Anterior cingulate cortex (tissue), 58 donors: ENCODE measurements at regions not wholly inside any gene's neighbourhood (a gene's known extent, or its start where the extent isn't known, plus 50 kb on each side); places are given as distances from the start of the nearest gene placed in this dataset.

Source experiments
- DNase-seq, 58 donors: peaks; one replicate each; lab custom pipeline; 2025; lab: John Stamatoyannopoulos, UW

DNA sequence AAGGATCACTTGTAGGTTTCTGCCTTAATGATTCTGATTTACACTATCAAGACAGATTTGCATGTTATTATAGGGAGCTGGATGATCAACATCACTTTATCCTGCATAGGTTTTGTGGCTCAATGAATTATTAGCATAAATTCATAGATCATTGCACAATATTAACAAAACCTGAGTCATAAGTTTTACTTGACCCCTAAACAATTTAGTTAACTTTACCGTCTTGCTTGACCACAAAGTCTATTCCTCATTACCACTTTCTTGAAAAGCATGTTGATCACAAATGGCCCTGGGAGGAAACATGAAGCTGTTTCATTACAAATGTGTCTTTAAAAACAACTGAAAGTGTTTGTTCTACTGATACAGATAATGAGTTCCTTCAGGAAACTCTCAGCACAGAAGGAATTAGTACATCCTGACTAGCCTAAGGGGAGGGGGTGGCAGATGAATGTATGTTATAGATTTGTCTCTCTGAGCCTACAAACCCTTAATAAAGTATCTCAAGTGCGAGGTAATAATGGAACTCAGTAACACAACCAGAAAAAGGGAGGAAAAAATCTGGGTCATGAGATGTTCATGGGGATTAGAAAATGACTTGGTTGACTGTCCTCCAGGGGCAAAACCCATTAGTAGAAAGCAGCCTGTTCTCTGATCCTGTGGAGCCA is 303.4 kb downstream of the PIK3C3 start:
- DNase-seq, result no peak

DNA sequence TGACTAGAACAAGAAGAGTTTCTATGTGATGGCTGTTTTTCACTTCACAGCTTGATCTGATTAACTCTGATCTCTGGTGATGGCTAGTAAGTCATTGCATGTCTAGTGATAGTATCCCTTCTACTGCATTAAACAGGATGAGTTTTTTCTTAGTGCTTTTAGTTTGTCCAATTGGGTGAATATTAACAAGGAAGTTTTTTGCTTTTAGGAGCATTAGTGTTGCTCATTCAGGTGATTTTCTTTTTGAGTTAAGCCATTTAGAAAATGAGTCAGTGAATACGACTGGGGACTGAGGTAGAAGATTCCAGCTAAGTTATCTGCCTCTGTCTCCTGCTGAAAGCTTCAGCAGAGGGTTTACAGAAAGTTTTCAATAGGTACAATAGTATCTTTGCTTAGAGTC is 306.7 kb downstream of the PIK3C3 start:
- no peak for DNase-seq

DNA sequence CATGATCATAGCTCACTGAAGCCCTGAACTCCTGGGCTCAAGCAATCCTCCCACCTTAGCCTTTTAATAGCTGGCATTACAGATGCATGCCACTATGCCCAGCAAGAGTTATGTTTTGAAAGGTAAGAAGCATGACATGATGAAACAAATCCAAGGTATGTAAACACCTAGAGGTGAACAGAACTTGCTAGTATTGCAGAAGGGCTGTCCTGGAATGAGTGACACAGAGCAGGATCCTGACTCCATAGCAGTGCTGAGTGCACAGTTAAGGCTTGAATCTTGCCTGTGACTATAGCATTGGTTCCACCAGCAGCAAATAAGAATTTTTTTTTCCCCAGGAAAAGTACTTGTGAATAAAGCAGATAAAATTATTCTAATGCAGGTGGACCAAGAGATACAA is 309.5 kb downstream of the PIK3C3 start:
- no peak for DNase-seq

DNA sequence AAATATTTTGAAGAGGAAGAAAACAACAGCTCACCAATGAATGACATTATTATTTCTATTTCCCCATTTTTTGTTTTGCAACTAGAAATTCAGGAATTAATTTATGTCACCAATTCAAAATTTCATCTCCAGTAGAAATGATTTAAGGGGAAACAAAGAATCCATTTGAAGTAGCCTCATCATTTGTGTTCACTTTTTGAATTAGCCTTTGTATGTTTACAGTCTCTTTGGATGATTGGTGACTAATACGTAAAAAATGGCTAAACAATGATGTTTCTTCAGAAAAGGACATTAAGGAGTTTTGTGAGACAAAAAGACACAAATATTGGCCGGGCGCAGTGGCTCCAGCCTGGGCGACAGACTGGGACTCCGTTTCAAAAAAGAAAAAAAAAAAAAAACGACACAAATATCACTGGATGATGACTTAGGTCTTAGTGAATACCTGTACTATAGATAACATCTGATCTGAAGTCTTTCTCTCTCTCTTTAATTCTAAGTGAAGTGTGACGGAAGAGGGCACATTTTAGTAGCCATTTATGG is 313.2 kb downstream of the PIK3C3 start:
- no peak for DNase-seq

DNA sequence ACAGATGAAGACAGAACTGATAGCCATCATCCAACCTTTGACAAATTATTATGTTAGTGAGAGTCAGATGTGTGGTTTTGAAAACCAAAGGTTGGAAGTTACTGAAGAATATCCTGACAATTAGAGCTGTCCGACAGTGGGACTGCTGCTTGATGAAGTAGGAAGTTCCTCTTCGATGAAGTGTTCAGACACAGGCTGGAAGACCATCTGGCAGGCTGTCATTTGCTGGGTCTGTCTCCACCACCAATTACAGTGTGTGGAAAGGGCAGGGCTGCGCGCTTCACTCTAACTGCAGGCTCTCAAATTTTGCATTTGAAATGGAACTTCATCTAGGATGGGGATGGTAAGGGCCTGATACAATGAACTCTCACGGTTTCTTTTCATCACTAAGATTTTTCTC is 313.8 kb downstream of the PIK3C3 start:
- no peak for DNase-seq

DNA sequence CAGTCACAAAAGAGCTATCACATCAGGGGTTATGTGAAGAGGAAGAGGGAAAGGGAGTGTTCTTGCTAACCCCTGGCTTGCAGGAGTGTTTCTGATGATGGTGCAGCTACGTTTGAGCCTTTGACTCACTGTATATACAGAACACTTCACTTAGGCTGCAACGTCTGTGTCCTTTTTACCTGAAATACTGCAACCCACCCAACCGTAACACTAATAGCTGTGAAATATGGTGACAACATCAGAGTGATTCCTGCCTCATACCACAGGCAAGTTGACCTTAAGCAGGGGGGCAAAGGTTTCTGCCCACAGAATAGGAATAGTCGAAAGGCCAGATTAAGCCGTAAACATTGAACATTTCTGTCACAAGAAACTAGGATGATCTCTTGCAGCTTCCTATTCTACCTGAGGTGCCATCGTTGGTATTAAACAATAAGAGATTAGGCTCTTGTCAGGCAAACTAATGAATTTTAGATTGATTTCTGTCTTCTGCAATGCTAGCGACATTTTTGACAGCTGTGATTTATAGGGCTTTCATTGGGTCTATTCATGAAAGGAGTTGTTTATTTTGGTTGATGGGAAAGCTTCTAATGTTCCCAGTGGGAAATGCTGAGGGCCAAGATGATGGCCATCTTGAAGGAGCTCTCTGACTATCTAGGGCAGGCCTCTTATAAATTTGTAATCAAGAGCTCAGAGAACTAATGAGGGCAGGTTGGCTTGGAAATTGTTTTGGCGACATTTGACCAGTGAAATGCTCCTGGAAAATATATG is 316.8 kb downstream of the PIK3C3 start:
- DNase-seq, result no peak

DNA sequence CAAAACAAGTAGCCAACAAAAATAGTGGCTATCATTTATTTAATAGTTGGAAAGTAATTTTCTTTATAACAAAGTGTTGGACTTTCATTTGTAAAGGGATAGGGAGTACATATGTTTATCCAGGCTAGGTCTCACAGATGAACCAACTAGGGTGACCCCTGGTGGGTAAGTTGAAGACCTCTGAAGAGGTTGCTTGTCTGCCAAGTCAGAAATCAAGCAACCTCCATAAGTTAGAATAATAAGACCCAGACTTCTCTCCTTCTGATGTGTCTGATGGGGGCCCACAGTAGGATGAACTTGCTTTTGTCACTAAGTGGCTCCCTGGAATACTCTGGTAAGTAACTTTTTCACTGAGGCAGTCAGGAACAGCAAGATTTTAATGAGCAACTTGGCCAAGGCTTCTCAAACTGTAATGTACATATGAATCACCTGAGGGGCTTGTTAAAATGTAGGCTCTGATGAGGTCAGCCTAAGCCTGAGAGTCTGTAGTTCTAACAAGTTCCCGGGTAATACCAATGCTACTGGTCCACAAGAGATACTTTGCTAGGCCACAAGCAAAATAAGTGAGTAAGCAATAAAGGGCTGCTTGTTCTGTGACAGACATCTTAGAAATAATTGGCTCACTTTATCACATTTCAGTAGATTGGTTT is 319.6 kb downstream of the PIK3C3 start:
- no peak for DNase-seq

DNA sequence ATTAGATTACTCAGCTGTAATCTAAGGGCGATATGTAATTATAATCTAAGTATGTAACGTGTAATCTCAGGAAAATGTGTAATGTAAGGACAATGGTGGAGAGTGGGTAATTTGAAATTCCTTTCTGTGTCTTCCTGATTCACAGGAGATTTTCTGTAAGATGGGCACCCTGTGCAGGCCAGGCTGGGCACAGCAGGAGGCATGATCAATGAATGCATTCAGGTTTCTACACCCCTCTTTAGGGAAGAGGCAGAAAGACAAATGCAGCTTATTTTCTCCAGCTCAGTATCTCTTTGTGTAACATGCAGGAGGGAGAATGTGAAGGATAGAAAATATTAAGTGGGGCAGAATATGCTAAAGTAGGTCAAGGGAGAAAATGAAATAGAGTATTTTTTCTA is 320.1 kb downstream of the PIK3C3 start:
- peak in 1 of 58 donors; percentile 2 for DNase-seq

DNA sequence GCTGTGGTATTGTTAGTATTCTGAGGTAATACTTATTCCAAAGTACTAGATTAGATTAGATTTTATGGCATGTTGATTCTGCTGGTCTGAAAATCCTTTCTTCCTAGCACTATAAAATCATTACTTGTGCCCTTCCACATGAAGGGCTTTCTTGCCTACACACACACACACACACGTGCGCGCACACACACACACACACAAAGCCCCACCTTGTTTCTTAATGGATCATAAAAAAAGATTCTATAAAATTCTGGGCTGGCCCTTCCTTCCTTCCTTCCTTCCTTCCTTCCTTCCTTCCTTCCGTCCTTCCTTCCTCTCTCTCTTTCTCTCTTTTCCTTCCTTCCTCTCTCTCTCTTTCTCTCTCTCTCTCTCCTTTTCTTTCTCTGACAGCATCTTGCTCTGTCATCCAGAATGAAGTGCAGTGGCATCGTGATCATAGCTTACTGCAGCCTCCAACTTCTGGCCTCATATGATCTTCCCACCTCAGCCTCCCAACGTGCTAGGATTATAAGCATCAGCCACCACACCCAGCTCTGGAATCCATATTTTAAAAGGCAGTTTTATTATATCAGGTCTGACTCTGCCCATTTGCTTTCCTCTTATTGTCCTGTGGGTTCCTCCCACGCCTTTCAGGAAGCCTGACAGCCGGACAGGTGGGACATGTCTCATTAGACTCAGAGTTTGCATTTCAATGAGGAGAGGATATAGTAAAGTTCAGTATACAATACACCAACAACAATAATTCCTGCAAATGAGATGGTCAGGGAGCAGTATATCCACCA is 321.1 kb downstream of the PIK3C3 start:
- DNase-seq, result no peak

DNA sequence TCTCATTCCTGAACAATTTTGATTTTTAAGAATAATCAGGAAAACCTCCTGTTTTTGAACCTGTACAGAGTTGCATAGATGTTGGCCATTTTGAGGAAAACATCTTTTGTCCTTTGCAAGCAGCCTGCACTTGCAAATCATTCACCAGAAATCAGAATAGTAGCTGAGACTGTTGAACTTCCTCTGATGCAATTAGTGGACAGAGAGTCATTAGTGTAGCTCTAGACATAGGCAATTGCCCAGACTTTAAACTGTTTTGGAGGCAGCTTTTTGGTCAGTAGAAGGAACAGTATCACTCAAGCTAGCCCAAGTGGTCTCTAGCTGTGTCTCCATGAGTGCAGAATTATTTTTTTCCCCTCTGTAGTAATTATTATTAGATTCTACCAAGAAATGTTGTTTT is 326.1 kb downstream of the PIK3C3 start:
- DNase-seq, result no peak

DNA sequence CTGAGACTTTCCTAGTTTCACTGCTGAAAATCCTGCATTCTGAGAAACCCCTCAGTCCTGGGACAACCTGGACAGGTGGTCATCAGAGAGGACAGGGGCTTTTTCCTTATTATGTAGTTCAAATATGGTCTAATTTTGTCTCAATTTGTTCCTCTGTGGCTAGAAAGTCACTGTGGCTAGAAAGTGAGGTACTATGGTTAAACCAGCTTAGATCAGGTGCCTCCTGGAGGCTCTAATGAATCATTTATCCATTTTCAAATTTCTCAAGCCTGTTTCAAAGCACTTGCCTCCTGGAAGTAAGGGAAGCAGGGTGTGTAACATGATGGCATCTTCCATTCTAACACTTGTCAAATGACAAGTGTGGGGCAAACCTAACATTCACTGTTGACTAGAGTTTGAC is 326.8 kb downstream of the PIK3C3 start:
- no peak for DNase-seq

DNA sequence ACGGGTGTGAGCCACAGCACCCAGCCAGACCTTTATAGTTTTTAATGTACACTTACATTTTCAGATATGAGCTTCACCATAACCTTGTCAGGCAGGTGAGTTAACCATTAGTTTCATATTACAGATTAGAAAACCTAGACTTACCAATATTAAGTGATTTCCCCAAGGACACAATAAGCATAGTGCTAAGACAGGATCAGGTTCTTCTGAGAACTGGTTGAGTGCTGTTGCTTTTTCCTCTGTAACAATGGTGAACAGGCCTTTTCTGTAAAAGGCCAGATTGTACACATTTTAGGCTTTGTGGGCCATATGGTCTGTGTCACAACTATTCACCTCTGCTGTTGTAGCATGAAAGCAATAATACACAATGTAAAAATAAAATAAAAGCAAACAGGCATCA is 332.0 kb downstream of the PIK3C3 start:
- DNase-seq, result no peak

DNA sequence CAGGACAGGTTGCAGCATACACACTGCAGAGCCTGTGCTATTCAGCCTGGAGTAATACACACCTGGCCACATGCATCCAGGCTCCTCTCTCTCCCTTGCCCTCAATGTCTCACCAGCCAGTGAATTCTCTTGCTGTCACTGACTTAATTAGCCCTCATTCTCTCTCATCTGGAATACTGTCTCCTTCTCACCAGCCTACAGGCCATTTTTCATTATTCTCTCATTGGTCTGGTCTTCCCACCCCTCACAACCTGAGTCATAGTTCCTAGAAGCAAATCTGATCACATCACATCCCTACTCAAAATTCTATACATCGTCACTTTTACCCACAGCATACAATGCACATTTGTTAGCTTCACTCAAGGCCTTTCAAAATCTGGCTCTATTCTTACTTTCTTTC is 333.1 kb downstream of the PIK3C3 start:
- no peak for DNase-seq

DNA sequence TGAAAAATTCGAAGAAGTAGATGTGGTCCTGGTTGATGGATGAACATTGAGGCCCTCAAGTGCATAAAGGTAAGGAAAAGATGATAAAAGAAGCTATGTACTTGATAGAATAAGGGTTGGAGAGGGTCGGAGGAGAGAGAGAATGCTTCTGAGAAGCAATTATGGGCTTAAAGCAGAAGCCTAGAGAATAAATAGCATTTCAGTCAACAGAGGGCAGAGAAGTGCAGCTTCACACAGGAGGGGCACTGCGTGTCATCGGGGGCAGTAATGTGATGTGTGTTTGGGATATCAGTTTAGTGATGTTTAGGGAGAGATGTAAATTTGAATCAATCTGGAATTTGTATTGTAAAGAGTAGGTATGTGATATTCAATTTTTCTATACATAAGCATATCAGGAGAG is 334.5 kb downstream of the PIK3C3 start:
- DNase-seq, result no peak

DNA sequence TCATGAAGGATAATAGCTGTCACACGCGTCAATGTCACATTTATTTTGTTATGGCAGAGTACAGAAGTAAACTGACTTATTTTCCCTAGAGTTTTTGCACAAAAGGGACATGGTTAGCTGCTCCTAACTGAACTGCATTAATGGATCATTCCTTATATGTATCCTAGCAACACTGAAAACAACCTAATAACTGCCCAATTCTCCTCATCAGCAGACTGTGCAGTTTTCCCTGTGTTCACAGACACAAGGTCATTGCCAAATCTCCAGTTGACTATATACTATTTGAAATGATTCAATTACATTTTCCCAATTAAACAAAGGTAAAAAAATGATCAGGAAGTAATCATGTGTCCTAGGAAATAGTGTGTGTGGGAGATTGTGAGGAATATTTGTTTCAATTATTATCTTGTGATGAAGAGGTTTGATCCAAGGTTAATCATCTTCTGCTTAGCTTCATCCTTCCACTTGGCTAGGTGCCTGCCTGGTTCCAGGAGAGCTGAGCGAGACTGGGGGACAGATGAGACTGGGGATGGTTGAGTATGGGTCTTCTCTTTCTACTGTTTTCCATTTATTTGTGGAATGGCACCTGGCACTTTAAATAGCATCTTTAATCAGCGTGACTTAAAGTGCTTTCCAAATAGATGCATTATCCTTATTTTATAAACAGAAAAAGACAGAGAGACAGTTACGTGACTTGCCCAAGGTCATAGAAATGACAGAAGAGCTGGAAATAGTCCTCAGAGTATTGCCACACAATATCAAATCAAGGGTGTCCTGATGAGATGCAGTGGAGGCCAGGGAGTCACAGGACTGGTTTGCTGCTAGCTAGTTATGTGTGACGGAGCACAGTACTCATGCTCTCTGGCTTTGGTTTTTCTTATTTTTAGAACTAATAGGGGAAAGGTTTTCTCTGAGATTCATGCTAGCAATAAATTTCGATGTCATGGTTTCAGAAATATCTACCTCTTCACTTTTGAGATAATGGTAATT is 335.6 kb downstream of the PIK3C3 start:
- DNase-seq, result no peak

DNA sequence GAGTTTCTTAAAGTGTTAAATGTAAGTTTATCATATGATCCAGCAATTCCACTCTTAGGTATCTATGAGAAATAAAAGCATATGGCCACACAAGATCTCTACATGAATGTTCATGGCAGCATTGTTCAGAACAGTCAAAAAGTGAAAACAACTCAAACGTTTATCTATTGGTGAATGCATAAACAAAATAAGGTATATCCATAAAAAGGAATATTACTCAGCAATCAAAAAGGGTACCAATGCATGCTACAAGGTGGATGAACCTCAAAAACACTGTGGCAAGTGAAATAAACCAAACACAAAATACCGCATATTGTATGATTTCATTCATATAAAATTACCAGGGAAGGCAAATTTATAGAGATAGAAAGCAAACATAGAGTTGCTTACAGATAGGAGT is 337.6 kb downstream of the PIK3C3 start:
- DNase-seq, result no peak

DNA sequence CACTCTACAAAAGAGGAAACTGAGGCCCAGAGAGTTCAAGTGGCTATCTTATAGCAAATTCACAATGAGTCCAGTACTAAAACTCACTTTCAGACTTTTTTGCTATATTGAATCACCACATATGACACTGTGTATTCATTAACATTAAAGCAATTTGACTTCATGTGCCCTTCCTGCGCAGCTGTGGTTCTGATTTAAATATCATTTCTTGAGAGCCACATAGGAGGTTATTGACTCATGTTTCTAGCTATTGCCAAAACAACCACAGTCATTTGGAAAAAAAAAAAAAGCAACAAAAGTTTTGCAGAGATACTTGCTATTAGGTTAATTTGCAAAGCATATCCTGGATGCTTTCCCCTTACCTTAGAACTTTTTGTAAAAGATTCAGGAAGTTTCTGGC is 341.2 kb downstream of the PIK3C3 start:
- DNase-seq, result no peak

DNA sequence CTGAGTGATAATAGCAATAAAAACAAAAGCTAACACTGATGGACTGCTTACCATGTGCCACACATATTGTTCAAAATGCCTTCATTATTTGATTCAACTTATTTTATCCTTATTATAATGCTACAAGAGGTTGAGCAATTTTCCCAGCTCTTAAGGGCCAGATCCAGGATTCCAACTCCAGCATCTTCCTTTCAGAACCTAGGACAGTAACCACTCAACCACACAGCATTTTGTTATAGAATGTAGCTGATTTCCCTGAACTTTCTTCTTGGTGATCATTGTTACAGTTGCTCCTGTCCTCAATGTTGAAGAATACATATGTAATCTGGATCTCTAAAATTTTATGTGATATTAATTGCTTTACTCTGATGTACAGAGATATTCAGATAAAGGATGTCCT is 341.7 kb downstream of the PIK3C3 start:
- no peak for DNase-seq
